HCT116 (cell line): ENCODE measurements at regions not wholly inside any gene's neighbourhood (a gene's known extent, or its start where the extent isn't known, plus 50 kb on each side); places are given as distances from the start of the nearest gene placed in this dataset.

ENCODE experiments used
- ATAC-seq: fragments of 200-7000 bp; cut with Tn5 transposase; 2 replicates; pipeline ENCODE4 v1.9.1; 2020; ENCODE audit warnings: mild to moderate bottlenecking, moderate library complexity
- BruUV-seq: library from RNA; stranded (reverse); fragments of 400-500 nt; replicated peaks from 2 replicates; lab custom pipeline; 2021; lab: Mats Ljungman, UMichigan
- CTCF ChIA-PET: fragments of 300-600 bp; sonication (Branson Sonifier 250); formaldehyde crosslinking; loops from one replicate; lab custom pipeline; 2021; ENCODE audit warnings: antibody characterized with exemption; lab: Charles Lee
- POLR2A ChIA-PET: fragments of 300-600, 350-600 bp; sonication (Branson Sonifier 250); formaldehyde crosslinking; loops from one replicate; lab custom pipeline; 2021; ENCODE audit warnings: antibody characterized with exemption; lab: Charles Lee
- RAD21 ChIA-PET, 2 experiments: fragments of 300-600 bp; sonication (Branson Sonifier 250); formaldehyde crosslinking; loops; one replicate each; lab custom pipeline; 2023; ENCODE audit warnings: low total read pairs in 2 of 2; ENCODE audit not compliant: uncharacterized antibody in 2 of 2, unreplicated experiment in 2 of 2, low non-redundant PET in 1 of 2; lab: Charles Lee
- DNase-seq: peaks from one replicate; pipeline ENCODE4 v3.0.0-alpha.2; 2010; ENCODE audit warnings: low read depth, low spot score
- H2AFZ ChIP-seq: fragments of 200-600 bp; shearing (Covaris generic), sonication (generic); 2 replicates; pipeline ENCODE4 v1.6.1; 2017; ENCODE audit warnings: low read depth, mixed run types, mixed read lengths, antibody characterized with exemption, low read length; ENCODE audit not compliant: poor library complexity, severe bottlenecking
- H3K27ac ChIP-seq: 2 replicates; pipeline ENCODE4 v1.5.1; 2012; ENCODE audit warnings: low read depth, low read length
- H3K27me3 ChIP-seq: fragments of 200-600 bp; sonication (generic); 2 replicates; pipeline ENCODE4 v1.6.1; 2016; ENCODE audit warnings: mixed run types, low read length, mixed read lengths; ENCODE audit not compliant: insufficient read depth
- H3K36me3 ChIP-seq, 2 experiments: fragments of 200-500 bp in 1 of 2; fragments of 200-600 bp in 1 of 2; sonication (Bioruptor generic) in 1 of 2; sonication (generic) in 1 of 2; 2 replicates each; pipeline versions ENCODE4 v1.5.1 to v1.6.1; 2014 to 2016; ENCODE audit warnings: low read length in 2 of 2, inconsistent platforms in 1 of 2, mixed read lengths in 1 of 2, mixed run types in 1 of 2; ENCODE audit not compliant: insufficient read depth in 2 of 2, control insufficient read depth in 1 of 2
- H3K4me1 ChIP-seq, 2 experiments: fragments of 200-600 bp in 1 of 2; sonication (generic) in 1 of 2; 2 replicates each; pipeline versions ENCODE4 v1.5.1 to v1.6.1; 2012 to 2017; ENCODE audit warnings: low read length in 2 of 2, inconsistent platforms in 1 of 2, mild to moderate bottlenecking in 1 of 2, mixed read lengths in 1 of 2, mixed run types in 1 of 2, moderate library complexity in 1 of 2; ENCODE audit not compliant: insufficient read depth in 2 of 2, control insufficient read depth in 1 of 2
- H3K4me2 ChIP-seq: fragments of 200-600 bp; sonication (generic); 2 replicates; pipeline ENCODE4 v1.6.1; 2017; ENCODE audit warnings: mixed run types, low read length, mixed read lengths
- H3K4me3 ChIP-seq, 2 experiments: fragments of 200-600 bp in 1 of 2; sonication (generic) in 1 of 2; replicated peaks in 1 of 2; 2 replicates each; pipeline ENCODE4 v1.5.1; 2011 to 2016; ENCODE audit warnings: low read length in 2 of 2, control low read depth in 1 of 2, low read depth in 1 of 2, mild to moderate bottlenecking in 1 of 2, mixed read lengths in 1 of 2, mixed run types in 1 of 2
- H3K79me2 ChIP-seq: fragments of 200-600 bp; sonication (generic); 2 replicates; pipeline ENCODE4 v1.6.1; 2017; ENCODE audit warnings: mild to moderate bottlenecking, mixed run types, low read length, moderate library complexity, mixed read lengths; ENCODE audit not compliant: insufficient read depth
- H3K9ac ChIP-seq: fragments of 200-600 bp; sonication (generic); 2 replicates; pipeline ENCODE4 v1.6.1; 2016; ENCODE audit warnings: low read length, mixed read lengths
- H3K9me2 ChIP-seq: fragments of 200-600 bp; sonication (generic), shearing (Covaris generic); 2 replicates; pipeline ENCODE4 v1.6.1; 2017; ENCODE audit warnings: mixed run types, mild to moderate bottlenecking, moderate library complexity; ENCODE audit not compliant: insufficient read depth
- H3K9me3 ChIP-seq, 2 experiments: fragments of 200-500 bp in 1 of 2; fragments of 200-600 bp in 1 of 2; sonication (Bioruptor generic) in 1 of 2; sonication (generic) in 1 of 2; 2 replicates each; pipeline ENCODE4 v1.6.1; 2014 to 2017; ENCODE audit warnings: low read length in 2 of 2, mixed read lengths in 2 of 2, inconsistent platforms in 1 of 2, low read depth in 1 of 2, mild to moderate bottlenecking in 1 of 2, mixed run types in 1 of 2, moderate library complexity in 1 of 2; ENCODE audit not compliant: control insufficient read depth in 1 of 2, insufficient read depth in 1 of 2
- H4K20me1 ChIP-seq: fragments of 200-600 bp; sonication (generic), shearing (Covaris generic); 2 replicates; pipeline ENCODE4 v1.6.1; 2017; ENCODE audit warnings: mixed run types, mild to moderate bottlenecking, moderate library complexity; ENCODE audit not compliant: insufficient read depth
- CEBPB ChIP-seq: IDR thresholded peaks from 2 replicates; pipeline ENCODE4 v1.6.1; 2012; ENCODE audit warnings: low read depth
- EGR1 ChIP-seq: IDR thresholded peaks from 2 replicates; pipeline ENCODE4 v1.6.1; 2012; ENCODE audit warnings: low read depth
- RAD21 ChIP-seq: IDR thresholded peaks from 2 replicates; pipeline ENCODE4 v1.6.1; 2012; ENCODE audit warnings: low read depth, mild to moderate bottlenecking
- REST ChIP-seq: IDR thresholded peaks from 2 replicates; pipeline ENCODE4 v1.6.1; 2012; ENCODE audit warnings: low read depth
- SP1 ChIP-seq: IDR thresholded peaks from 2 replicates; pipeline ENCODE4 v1.6.1; 2012; ENCODE audit warnings: low read depth
- SRF ChIP-seq: IDR thresholded peaks from 2 replicates; pipeline ENCODE4 v1.6.1; 2012; ENCODE audit warnings: low read depth
- TCF7L2 ChIP-seq: IDR thresholded peaks from 2 replicates; pipeline ENCODE4 v1.7.0; 2011; ENCODE audit warnings: borderline replicate concordance, inconsistent platforms; ENCODE audit not compliant: insufficient read depth, insufficient read length; ENCODE audit errors: extremely low read depth
- YY1 ChIP-seq: IDR thresholded peaks from 2 replicates; pipeline ENCODE4 v1.6.1; 2011; ENCODE audit warnings: low read length, low read depth, moderate library complexity, mild to moderate bottlenecking; ENCODE audit not compliant: insufficient replicate concordance; ENCODE audit errors: extremely low read depth
- ZNF274 ChIP-seq: fragments of 200-500 bp; sonication (Bioruptor generic); IDR thresholded peaks from 2 replicates; pipeline ENCODE4 v1.6.1; 2014; ENCODE audit warnings: mild to moderate bottlenecking, low read depth, low read length, inconsistent platforms
- intact Hi-C: fragments of 100-400 bp; cut with micrococcal nuclease; formaldehyde crosslinking; loops from 2 replicates; pipeline ENCODE4 v1.10.0; 2022
- TF ChIP-seq, protein P1 (sequence below): IDR thresholded peaks from 2 replicates; pipeline ENCODE4 v1.6.1; 2011; ENCODE audit warnings: mild to moderate bottlenecking, low read length, moderate library complexity; ENCODE audit not compliant: insufficient replicate concordance; ENCODE audit errors: extremely low read depth

GRCh38 chr1:106038260-106038659 lies 1018.2 kb upstream of the PRMT6 start (continued):
- no peak for TF ChIP-seq REST
- no peak for TF ChIP-seq ZNF274
- TF ChIP-seq YY1: no peak
- TF ChIP-seq, all 23 proteins: peak for 0

DNA sequence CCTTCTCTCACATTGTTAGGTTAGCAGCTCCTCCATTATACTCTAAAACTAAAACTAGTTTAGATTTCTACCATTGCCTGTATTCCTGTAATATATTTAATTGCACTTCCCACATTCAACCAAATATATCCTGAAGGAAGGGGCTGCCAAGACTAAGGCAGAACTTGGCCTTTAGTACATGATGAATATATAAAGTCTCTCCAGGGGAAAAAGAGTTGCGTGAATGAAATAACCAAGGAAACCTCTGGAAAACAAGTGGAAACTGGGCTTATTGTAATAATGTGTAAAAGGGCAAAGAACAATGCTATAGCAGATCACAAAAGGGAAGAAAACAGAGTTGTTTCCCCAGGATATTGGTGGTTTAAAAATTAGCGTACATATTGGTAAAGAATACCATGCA lies 1012.5 kb upstream of the PRMT6 start:
- no peak overlapping the region for H3K9ac ChIP-seq
- H3K27me3 ChIP-seq: no peaks in the 10 kb centered on the region
- ChIA-PET CTCF (no interaction called here), RAD21 (no interaction called here), POLR2A (no interaction called here)
- no peaks in the 10 kb centered on the region; the same call in 1 of the 2 replicates for H4K20me1 ChIP-seq
- no peaks in the 10 kb centered on the region for H3K4me1 ChIP-seq
- H3K27ac ChIP-seq: no peak overlapping the region
- H3K4me2 ChIP-seq: no peak overlapping the region
- no peak overlapping the region for H3K4me3 ChIP-seq
- no peak overlapping the region for H2AFZ ChIP-seq
- H3K79me2 ChIP-seq: no peaks in the 10 kb centered on the region
- TF ChIP-seq ZNF274 (no peak), SRF (no peak), SP1 (no peak), TCF7L2 (no peak), CEBPB (no peak), RAD21 (no peak), EGR1 (no peak)
- TF ChIP-seq, protein P1, sequence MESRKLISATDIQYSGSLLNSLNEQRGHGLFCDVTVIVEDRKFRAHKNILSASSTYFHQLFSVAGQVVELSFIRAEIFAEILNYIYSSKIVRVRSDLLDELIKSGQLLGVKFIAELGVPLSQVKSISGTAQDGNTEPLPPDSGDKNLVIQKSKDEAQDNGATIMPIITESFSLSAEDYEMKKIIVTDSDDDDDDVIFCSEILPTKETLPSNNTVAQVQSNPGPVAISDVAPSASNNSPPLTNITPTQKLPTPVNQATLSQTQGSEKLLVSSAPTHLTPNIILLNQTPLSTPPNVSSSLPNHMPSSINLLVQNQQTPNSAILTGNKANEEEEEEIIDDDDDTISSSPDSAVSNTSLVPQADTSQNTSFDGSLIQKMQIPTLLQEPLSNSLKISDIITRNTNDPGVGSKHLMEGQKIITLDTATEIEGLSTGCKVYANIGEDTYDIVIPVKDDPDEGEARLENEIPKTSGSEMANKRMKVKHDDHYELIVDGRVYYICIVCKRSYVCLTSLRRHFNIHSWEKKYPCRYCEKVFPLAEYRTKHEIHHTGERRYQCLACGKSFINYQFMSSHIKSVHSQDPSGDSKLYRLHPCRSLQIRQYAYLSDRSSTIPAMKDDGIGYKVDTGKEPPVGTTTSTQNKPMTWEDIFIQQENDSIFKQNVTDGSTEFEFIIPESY: no peak
- ATAC-seq: no peak
- H3K9me2 ChIP-seq: no peaks in the 10 kb centered on the region
- DNase-seq: no peak
- no TSS peak for BruUV-seq
- intact Hi-C loops: loop anchor here (5.0 to 10.0 kb wide), 2 partner anchors 71 to 1338 kb away; no protein-coding TSS in a partner anchor
- H3K36me3 ChIP-seq: no peaks in the 10 kb centered on the region
- peaks cover 10 to 11% of the 10 kb centered on the region in 2 experiments; a peak in 2 of 4 replicates for H3K9me3 ChIP-seq
